ENCODE measurements at regions not wholly inside any gene's neighbourhood (a gene's known extent, or its start where the extent isn't known, plus 50 kb on each side); places are given as distances from the start of the nearest gene placed in this dataset.
A peak's percentile ranks its signal among the peaks of the same experiment; 100 is the strongest.
"Not testable (repeated sequence)": the region's sequence is repeated elsewhere in the genome, so short reads cannot be mapped to it uniquely, and the experiment has no call there.

GRCh38 chr11:71746263-71746662 lies 86.7 kb upstream of the DEFB108B start:
- H3K4me2 ChIP-seq; H3K9ac ChIP-seq; H3K9me3 ChIP-seq (ENCODE audit: low read depth); H3K4me1 ChIP-seq; H3K9me3 Mint-ChIP-seq; H4K20me1 ChIP-seq (ENCODE audit: low read depth); H3K4me3 ChIP-seq; H3K27ac ChIP-seq; H3K36me3 ChIP-seq; H3K79me2 ChIP-seq (ENCODE audit: low read depth); H3F3A ChIP-seq (ENCODE audit: low read depth); DNase-seq (ENCODE audit: low spot score); H3K4me3 Mint-ChIP-seq; H3K36me3 Mint-ChIP-seq; H3K27me3 ChIP-seq; H3K27me3 Mint-ChIP-seq (ENCODE audit: insufficient read depth, low read depth); H3K27ac Mint-ChIP-seq; H2AFZ ChIP-seq (replicated peaks): not testable (repeated sequence)
- H3K4me1 Mint-ChIP-seq: peaks cover 24% of the 10 kb centered on the region
- peak; percentile 3 for TF ChIP-seq CTCF (IDR thresholded peaks at IDR 0.05)

- peak overlapping the region; percentile 2 for H3K4me2 ChIP-seq
- H3K9me3 ChIP-seq (ENCODE audit: low read depth); H3K27me3 ChIP-seq; H3K27me3 Mint-ChIP-seq (ENCODE audit: insufficient read depth, low read depth); H3K9me3 Mint-ChIP-seq; H3K79me2 ChIP-seq (ENCODE audit: low read depth); H3K27ac ChIP-seq; H3K36me3 Mint-ChIP-seq; H3K9ac ChIP-seq; H3K4me3 ChIP-seq; H3K36me3 ChIP-seq; H2AFZ ChIP-seq (replicated peaks); H3F3A ChIP-seq (ENCODE audit: low read depth); H4K20me1 ChIP-seq (ENCODE audit: low read depth); H3K4me1 ChIP-seq: not testable (repeated sequence)
- Mint-ChIP-seq H3K4me1 (peaks cover 17% of the 10 kb centered on the region), H3K27ac (peak overlapping the region; percentile 8), H3K4me3 (peak overlapping the region; percentile 14)
- TF ChIP-seq CTCF (IDR thresholded peaks at IDR 0.05): peak; percentile 15
- DNase-seq (ENCODE audit: low spot score): peak; percentile 15
Observed at GRCh38 chr11:71748965-71749620, 83.9 kb upstream of the DEFB108B start.

- DNase-seq (ENCODE audit: low spot score); H3K9ac ChIP-seq; H3K27me3 ChIP-seq; H3K27ac Mint-ChIP-seq; H3K79me2 ChIP-seq (ENCODE audit: low read depth); H3K36me3 ChIP-seq; H2AFZ ChIP-seq (replicated peaks); H3K4me2 ChIP-seq; H3F3A ChIP-seq (ENCODE audit: low read depth); H4K20me1 ChIP-seq (ENCODE audit: low read depth); H3K9me3 Mint-ChIP-seq; H3K4me3 Mint-ChIP-seq; H3K4me1 ChIP-seq; H3K4me3 ChIP-seq; H3K36me3 Mint-ChIP-seq; H3K9me3 ChIP-seq (ENCODE audit: low read depth); H3K27ac ChIP-seq; H3K27me3 Mint-ChIP-seq (ENCODE audit: insufficient read depth, low read depth): not testable (repeated sequence)
- H3K4me1 Mint-ChIP-seq: peaks cover 17% of the 10 kb centered on the region
Observed at GRCh38 chr11:71750908-71751307, 82.1 kb upstream of the DEFB108B start.

- H3K27ac ChIP-seq; H3K9me3 ChIP-seq (ENCODE audit: low read depth); H3F3A ChIP-seq (ENCODE audit: low read depth); DNase-seq (ENCODE audit: low spot score); H3K4me3 ChIP-seq; H3K4me1 Mint-ChIP-seq; H3K36me3 ChIP-seq; H3K4me1 ChIP-seq; H3K27me3 ChIP-seq; H3K4me2 ChIP-seq; H3K27ac Mint-ChIP-seq; H3K9me3 Mint-ChIP-seq; H4K20me1 ChIP-seq (ENCODE audit: low read depth); H3K9ac ChIP-seq; H3K4me3 Mint-ChIP-seq; H3K79me2 ChIP-seq (ENCODE audit: low read depth); H3K36me3 Mint-ChIP-seq; H2AFZ ChIP-seq (replicated peaks): not testable (repeated sequence)
- H3K27me3 Mint-ChIP-seq (ENCODE audit: insufficient read depth, low read depth): peaks cover 13% of the 10 kb centered on the region
Observed at GRCh38 chr11:71764695-71765491, 68.1 kb upstream of the DEFB108B start.

- H3K4me1 Mint-ChIP-seq; H4K20me1 ChIP-seq (ENCODE audit: low read depth); H3K4me3 Mint-ChIP-seq; H3K27ac Mint-ChIP-seq; DNase-seq (ENCODE audit: low spot score); H3K9me3 Mint-ChIP-seq; H3K36me3 Mint-ChIP-seq; H3K27me3 Mint-ChIP-seq (ENCODE audit: insufficient read depth, low read depth); H3K4me1 ChIP-seq; H3K79me2 ChIP-seq (ENCODE audit: low read depth); H3K9me3 ChIP-seq (ENCODE audit: low read depth); H3K27ac ChIP-seq; H3F3A ChIP-seq (ENCODE audit: low read depth); H3K27me3 ChIP-seq; H2AFZ ChIP-seq (replicated peaks); H3K36me3 ChIP-seq; H3K4me2 ChIP-seq; H3K9ac ChIP-seq; H3K4me3 ChIP-seq: not testable (repeated sequence)
Observed at GRCh38 chr11:71767016-71767415, 66.0 kb upstream of the DEFB108B start.

GRCh38 chr11:71772193-71772592 lies 60.8 kb upstream of the DEFB108B start:
- H2AFZ ChIP-seq (replicated peaks); H3K4me3 ChIP-seq; H3K9ac ChIP-seq; H3K27ac Mint-ChIP-seq; H3K4me1 ChIP-seq; H4K20me1 ChIP-seq (ENCODE audit: low read depth); H3K4me2 ChIP-seq; H3K27ac ChIP-seq; H3K79me2 ChIP-seq (ENCODE audit: low read depth); H3K27me3 ChIP-seq; DNase-seq (ENCODE audit: low spot score); H3K36me3 ChIP-seq; H3K4me1 Mint-ChIP-seq; H3F3A ChIP-seq (ENCODE audit: low read depth); H3K36me3 Mint-ChIP-seq; H3K9me3 Mint-ChIP-seq; H3K27me3 Mint-ChIP-seq (ENCODE audit: insufficient read depth, low read depth); H3K9me3 ChIP-seq (ENCODE audit: low read depth): not testable (repeated sequence)
- peak overlapping the region; percentile 14 for H3K4me3 Mint-ChIP-seq
